ENCODE measurements at regions not wholly inside any gene's neighbourhood (a gene's known extent, or its start where the extent isn't known, plus 50 kb on each side); places are given as distances from the start of the nearest gene placed in this dataset.
A peak's percentile ranks its signal among the peaks of the same experiment; 100 is the strongest.

DNA sequence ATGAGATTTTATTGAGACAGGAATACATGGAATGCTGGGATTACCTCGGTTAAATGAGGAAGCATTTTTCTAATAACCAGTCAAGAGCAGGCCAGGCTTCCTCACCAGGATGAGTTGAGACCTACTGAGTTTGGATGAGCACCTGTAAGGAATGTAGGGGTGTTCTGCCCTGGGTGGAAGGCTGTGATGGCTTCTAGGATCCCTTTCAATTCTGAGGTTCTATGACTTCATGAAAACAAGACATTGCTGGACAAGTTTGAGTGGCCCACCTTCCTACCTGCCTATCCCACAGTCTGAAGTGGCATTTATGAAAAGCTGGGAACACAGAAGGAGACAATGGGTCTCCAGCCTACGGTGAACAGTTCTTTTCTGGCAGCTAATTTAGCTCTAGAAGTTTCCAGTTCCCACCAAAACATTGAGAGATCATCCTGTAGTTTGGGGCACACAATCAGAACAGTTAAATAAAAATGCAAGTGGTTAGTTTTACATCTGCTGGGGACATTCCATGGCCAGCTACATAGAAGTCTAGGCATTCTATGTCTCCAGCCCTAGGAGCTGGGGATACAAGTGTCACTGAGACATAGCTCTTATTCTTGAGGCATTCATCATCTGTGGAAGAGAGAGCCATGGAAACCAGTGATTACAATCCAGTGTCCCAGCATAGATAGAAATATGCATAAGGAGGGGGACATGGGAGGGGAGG is 51.3 kb upstream of the TSPAN2 start:
- DNase-seq (ENCODE audit: low spot score): peak; percentile 39

DNA sequence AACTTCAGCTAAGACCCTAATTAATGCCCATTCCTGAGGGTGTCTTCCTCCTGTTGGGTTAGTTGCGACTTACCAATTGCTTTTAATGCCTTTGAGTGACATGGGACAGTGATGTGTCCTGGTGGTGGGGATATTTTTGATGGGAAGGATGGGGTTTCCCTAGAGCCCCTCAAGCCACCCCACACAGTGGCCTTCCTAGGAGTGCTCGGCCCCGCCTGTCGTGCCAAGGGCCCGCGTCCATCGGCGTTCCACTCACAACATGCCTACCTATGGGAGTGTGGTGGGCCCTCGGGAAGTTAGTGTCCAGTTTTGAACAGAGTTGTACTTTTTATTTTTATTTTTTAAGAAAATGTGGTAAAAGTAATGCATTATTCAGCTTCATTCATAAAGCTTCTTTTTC is 50.1 kb upstream of the TSPAN2 start:
- no peak for DNase-seq (ENCODE audit: low spot score)
